ENCODE measurements at regions not wholly inside any gene's neighbourhood (a gene's known extent, or its start where the extent isn't known, plus 50 kb on each side); places are given as distances from the start of the nearest gene placed in this dataset.

- TF ChIP-seq ZNF274 (IDR thresholded peaks at IDR 0.05; ENCODE audit: low read depth, low read length): no peak
- no peak for TF ChIP-seq SUZ12 (IDR thresholded peaks at IDR 0.05; ENCODE audit: extremely low read depth, insufficient read depth, insufficient read length)
Observed at GRCh38 chr3:110393941-110394340, 677.7 kb upstream of the NECTIN3 start.

Measured in NT2/D1 (cell line).